ENCODE measurements at regions not wholly inside any gene's neighbourhood (a gene's known extent, or its start where the extent isn't known, plus 50 kb on each side); places are given as distances from the start of the nearest gene placed in this dataset.

GRCh38 chr17:73770115-73770848 lies 126.0 kb upstream of the SDK2 start:
- no peak for TF ChIP-seq CTCF (IDR thresholded peaks at IDR 0.05; ENCODE audit: low read depth, low read length)
- H3K4me3 ChIP-seq (ENCODE audit: low read depth, low read length): no peak overlapping the region

GRCh38 chr17:73770849-73771229 lies 126.6 kb upstream of the SDK2 start:
- TF ChIP-seq CTCF (IDR thresholded peaks at IDR 0.05; ENCODE audit: low read depth, low read length): no peak
- no peak overlapping the region for H3K4me3 ChIP-seq (ENCODE audit: low read depth, low read length)

- H3K4me3 ChIP-seq (ENCODE audit: low read depth, low read length): no peak overlapping the region
- TF ChIP-seq CTCF (IDR thresholded peaks at IDR 0.05; ENCODE audit: low read depth, low read length): no peak
These were observed 128.0 kb upstream of the SDK2 start for GRCh38 chr17:73772107-73772705.

- H3K4me3 ChIP-seq (ENCODE audit: low read depth, low read length): no peak overlapping the region
- TF ChIP-seq CTCF (IDR thresholded peaks at IDR 0.05; ENCODE audit: low read depth, low read length): no peak
These were observed 129.5 kb upstream of the SDK2 start for GRCh38 chr17:73773702-73774101.

GRCh38 chr17:73774852-73775251 lies 130.6 kb upstream of the SDK2 start:
- no peak overlapping the region for H3K4me3 ChIP-seq (ENCODE audit: low read depth, low read length)
- TF ChIP-seq CTCF (IDR thresholded peaks at IDR 0.05; ENCODE audit: low read depth, low read length): no peak

- H3K4me3 ChIP-seq (ENCODE audit: low read depth, low read length): no peak overlapping the region
- no peak for TF ChIP-seq CTCF (IDR thresholded peaks at IDR 0.05; ENCODE audit: low read depth, low read length)
These were observed 132.3 kb upstream of the SDK2 start for GRCh38 chr17:73776351-73777130.

- H3K4me3 ChIP-seq (ENCODE audit: low read depth, low read length): no peak overlapping the region
- no peak for TF ChIP-seq CTCF (IDR thresholded peaks at IDR 0.05; ENCODE audit: low read depth, low read length)
These were observed 132.8 kb upstream of the SDK2 start for GRCh38 chr17:73777131-73777449.

All from WI38 (cell line).